ENCODE measurements at regions not wholly inside any gene's neighbourhood (a gene's known extent, or its start where the extent isn't known, plus 50 kb on each side); places are given as distances from the start of the nearest gene placed in this dataset.
"Not testable (repeated sequence)": the region's sequence is repeated elsewhere in the genome, so short reads cannot be mapped to it uniquely, and the experiment has no call there.

- DNase-seq, result no peak
Measured at GRCh38 chr20:29763821-29764511, 1493.5 kb upstream of the DEFB115 start.

- DNase-seq, result peak; percentile 53
Measured at GRCh38 chr20:29764922-29765610, 1492.4 kb upstream of the DEFB115 start.

DNA sequence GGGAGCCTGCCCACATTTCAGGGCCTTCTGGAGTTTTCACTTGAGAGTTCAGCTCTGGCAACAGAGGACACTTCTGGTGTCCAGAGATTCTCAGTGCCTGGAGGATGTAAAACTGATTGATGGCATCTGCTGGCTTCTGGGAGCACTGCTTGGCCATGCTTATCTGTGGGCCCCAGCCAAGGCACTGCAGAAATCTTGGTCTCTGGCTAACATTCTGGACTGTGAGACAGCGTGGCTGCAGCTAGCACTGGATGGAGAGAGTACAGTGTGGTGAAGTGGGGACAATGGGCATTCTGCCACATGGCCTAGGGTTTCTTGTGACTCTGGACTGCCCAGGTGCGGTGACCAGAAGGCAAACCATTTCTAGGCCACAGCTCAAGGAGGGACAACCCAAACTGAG lies 1479.4 kb upstream of the DEFB115 start:
- not testable (repeated sequence) for DNase-seq

- not testable (repeated sequence) for DNase-seq
Measured at GRCh38 chr20:29781217-29781616, 1476.2 kb upstream of the DEFB115 start.

DNA sequence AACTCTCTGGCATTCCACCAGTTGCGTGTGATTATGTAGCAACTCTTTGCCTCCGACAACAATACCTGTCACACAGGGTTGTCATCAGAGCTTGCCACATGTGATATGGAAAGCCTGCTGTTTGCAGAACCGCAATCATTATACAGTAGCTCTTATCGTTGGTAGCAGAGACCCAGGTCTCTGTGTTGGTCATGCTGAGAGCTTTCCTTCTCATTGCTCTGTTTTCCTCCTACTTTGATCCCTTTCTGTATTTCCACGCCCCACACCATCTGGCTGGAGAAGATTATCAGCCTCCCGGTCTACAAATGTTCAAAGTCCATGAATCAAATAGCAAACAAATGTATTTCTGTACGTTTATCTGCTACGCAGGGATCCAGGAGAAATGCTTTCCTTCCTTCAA lies 1475.6 kb upstream of the DEFB115 start:
- not testable (repeated sequence) for DNase-seq

DNA sequence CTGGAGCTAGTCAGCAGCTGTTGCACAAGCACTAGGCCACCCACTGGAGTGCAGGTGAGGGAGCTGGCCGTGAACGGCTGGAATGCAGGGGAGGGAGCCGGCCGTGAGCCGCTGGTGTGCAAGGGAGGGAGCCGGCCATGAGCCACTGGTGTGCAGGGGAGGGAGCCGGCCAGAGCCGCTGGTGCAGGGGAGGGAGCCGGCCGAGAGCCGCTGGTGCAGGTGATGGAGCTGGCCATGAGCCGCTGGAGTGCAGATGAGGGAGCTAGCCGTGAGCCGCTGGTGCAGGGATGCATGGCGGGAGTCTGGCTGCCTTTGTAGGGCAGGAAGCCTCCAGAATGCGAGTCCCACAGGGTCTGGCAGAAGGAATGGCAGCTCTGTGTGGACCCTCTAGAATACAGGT lies 1470.0 kb upstream of the DEFB115 start:
- DNase-seq, result not testable (repeated sequence)

DNA sequence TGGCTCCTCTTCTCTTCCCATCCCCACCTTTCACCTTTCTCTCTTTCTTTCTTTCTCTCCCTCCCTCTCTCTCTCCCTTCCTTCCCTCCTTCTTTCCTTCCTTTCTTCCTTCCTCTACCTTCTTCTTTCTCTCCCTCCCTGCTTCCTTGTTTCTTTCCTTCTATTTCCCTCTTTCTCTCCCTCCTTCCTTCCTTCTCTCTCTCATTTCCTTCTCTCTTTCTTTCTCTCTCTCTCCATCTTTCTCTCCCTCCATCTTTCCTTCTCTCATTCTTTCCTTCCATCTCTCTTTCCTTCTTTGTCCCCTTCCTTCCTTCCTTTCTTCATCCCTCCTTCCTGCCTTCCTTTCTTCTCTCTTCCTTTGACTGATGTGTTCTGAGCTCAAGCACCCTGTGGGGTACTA lies 1467.0 kb upstream of the DEFB115 start:
- DNase-seq, result no peak

GRCh38 chr20:29831508-29831907 lies 1426.0 kb upstream of the DEFB115 start:
- not testable (repeated sequence) for DNase-seq

DNA sequence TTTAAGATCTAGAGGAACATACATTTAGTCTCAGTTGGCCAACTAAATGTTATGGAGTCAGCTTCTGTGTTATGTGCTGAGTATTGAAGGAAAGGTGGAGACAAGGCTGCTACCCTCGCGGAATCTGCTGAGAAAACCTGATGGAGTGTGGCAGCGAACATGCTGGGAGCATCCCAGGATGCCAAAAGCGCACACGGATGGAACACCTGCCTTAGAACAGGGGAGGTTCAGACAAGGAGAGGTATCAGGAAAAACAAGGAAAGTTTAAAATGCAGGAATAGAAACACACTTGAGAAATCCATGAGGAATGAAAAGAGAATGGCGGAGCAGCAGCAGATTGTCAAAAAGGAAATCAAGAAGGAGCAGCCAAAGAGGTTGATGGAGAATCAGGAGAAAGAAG lies 1389.5 kb upstream of the DEFB115 start:
- not testable (repeated sequence) for DNase-seq

GRCh38 chr20:29868688-29869087 lies 1388.8 kb upstream of the DEFB115 start:
- not testable (repeated sequence) for DNase-seq

- not testable (repeated sequence) for DNase-seq
Measured at GRCh38 chr20:29871816-29872215, 1385.6 kb upstream of the DEFB115 start.

GRCh38 chr20:29873946-29874345 lies 1383.5 kb upstream of the DEFB115 start:
- peak; percentile 61 for DNase-seq

DNA sequence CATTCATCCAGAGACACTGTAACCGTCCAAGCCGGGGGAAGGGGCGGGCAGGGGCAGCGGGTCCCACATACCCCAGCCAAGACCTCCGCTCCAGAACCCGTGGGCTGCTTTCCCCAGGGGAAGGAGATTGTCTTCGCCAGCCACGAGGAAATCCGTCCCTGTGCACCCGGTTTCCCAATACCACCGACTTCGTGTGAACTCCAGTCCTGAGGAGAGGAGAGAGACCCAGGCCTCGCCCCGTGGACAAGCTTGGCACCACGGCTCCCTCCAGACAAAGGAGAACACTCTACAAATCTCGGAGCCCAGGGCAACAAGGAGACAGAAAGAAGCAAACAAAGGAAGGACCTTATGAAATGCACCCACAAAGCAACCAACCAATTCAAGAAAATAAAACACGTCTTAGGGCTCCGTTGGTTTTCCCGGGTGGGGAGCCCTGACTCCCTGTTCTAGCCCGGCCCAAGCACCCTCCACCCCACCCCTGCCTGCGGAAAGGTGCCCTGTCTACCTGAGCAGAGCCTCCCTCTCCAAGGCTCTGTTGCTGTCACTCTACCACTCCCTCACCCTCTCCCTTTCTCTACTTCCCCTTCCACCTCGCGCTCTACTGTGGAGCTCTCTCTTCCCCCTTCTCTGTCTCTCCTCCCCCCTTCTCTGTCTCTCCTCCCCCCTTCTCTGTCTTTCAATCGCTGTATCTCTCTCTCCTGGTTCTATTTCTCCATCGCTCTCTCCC lies 1382.8 kb upstream of the DEFB115 start:
- DNase-seq, result no peak

GRCh38 chr20:29875321-29876083 lies 1382.0 kb upstream of the DEFB115 start:
- not testable (repeated sequence) for DNase-seq

- not testable (repeated sequence) for DNase-seq
Measured at GRCh38 chr20:29876084-29876910, 1381.2 kb upstream of the DEFB115 start.

DNA sequence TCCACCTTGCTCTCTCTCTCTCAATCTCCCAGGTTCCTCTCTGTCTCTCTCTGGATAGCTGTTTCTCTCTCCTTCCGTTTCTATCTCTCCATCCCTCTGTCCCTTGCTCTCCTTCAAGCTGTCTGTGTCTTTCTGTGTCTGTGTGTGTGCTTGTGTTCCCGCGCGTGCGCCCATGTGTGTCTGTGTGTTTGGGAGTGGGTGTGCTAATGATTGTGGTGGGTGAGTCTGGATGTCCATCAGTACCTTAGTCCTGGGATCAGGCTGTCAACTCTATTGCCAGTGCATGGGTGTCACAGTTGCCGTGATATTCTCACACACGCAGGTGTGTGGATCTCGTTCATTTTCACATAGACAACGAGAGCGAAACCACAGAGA lies 1380.6 kb upstream of the DEFB115 start:
- no peak for DNase-seq

GRCh38 chr20:29877411-29878280 lies 1379.8 kb upstream of the DEFB115 start:
- DNase-seq, result not testable (repeated sequence)

DNA sequence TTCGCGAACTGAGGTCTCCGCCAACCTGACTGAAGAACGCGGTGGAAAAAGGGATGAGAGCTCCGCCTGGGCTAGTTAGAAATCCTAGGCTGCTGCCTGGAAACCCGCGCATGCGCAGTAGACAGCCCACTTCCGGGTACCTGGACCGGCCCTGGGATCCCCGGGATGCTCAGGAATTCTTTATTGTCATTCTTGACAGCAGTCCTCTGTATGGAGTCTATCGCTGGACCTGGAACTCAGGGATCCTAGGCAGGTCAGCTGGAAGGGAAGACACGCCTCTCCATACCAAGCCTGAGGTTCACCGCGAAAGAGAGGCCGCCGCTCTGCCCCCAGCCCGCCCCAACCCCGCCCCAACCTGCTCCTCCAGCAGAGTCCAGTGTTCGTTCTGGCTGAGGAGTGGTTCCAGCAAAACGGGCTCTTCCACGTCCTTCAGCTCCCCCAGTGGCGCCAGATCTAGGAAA lies 1379.2 kb upstream of the DEFB115 start:
- DNase-seq, result peak; percentile 96

- peak; percentile 55 for DNase-seq
Measured at GRCh38 chr20:29878777-29879442, 1378.6 kb upstream of the DEFB115 start.

DNA sequence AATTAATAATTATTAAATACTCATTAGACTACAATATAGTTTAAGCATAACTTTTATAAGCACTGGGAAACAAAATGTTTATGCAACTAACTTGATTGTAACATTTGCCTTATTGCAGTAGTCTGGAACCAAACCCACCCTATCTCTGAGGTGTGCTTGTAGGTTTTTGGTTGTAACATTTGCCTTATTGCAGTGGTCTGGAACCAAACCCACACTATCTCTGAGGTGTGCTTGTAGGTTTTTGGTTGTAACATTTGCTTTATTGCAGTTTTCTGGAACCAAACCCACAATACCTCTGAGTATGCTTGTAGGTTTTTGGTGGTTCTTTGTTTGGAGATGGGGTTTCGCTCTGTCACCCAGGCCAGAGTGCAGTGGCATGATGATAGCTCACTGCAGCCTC lies 1376.4 kb upstream of the DEFB115 start:
- not testable (repeated sequence) for DNase-seq

Measured in NCI-H146 (cell line).